Testis (tissue), 2 donors: ENCODE measurements at regions not wholly inside any gene's neighbourhood (a gene's known extent, or its start where the extent isn't known, plus 50 kb on each side); places are given as distances from the start of the nearest gene placed in this dataset.

Experiments
- DNase-seq: peaks from one replicate; pipeline ENCODE4 v3.0.0-alpha.2; 2019
- H3K27ac ChIP-seq, 2 donors: fragments of 200-600 bp; sonication (generic); one replicate each; pipeline ENCODE4 v1.5.1; 2019
- H3K27me3 ChIP-seq: fragments of 200-600 bp; sonication (generic); one replicate; pipeline ENCODE4 v1.5.1; 2019
- H3K36me3 ChIP-seq: fragments of 200-600 bp; sonication (generic); one replicate; pipeline ENCODE4 v1.5.1; 2017; ENCODE audit warnings: low read depth; ENCODE audit errors: missing control alignments
- H3K4me1 ChIP-seq: fragments of 200-600 bp; sonication (generic); one replicate; pipeline ENCODE4 v1.5.1; 2019
- H3K4me3 ChIP-seq, 2 donors: fragments of 200-600 bp; sonication (generic); one replicate each; pipeline ENCODE4 v1.5.1; 2017 to 2019
- H3K9me3 ChIP-seq: fragments of 200-600 bp; sonication (generic); one replicate; pipeline ENCODE4 v1.5.1; 2017
- CTCF ChIP-seq, 3 experiments: fragments of 450-650 bp in 2 of 3; fragments of 200-600 bp in 1 of 3; sonication (generic) in 1 of 3; IDR thresholded peaks; one replicate each; pipeline ENCODE4 v1.5.1; 2016 to 2019; ENCODE audit warnings: antibody characterized with exemption in 3 of 3, mild to moderate bottlenecking in 2 of 3, moderate library complexity in 1 of 3
- POLR2A ChIP-seq: fragments of 450-650 bp; IDR thresholded peaks from one replicate; pipeline ENCODE4 v1.6.1; 2017; ENCODE audit warnings: antibody characterized with exemption, mild to moderate bottlenecking, moderate library complexity
- WGBS, 2 donors: methylation state at CpG; one replicate each; pipeline ENCODE4 v1.1.5; 2018; 5-methylcytosine and 5-hydroxymethylcytosine counted together
- intact Hi-C: fragments of 100-400 bp; cut with DNase I; formaldehyde crosslinking; loops from one replicate; pipeline ENCODE4 v1.15.1; 2023; ENCODE audit warnings: low total_unique reads

GRCh38 chr11:87974797-87975196 is 200.4 kb downstream of the RAB38 start:
- WGBS, 2 donors, result 60 to 71% methylated on average over 3 of the region's 3 CpGs
- H3K4me1 ChIP-seq, result no peaks in the 10 kb centered on the region
- no peak overlapping the region for H3K4me3 ChIP-seq
- intact Hi-C loops, result no loop called here
- no peak for TF ChIP-seq CTCF (IDR thresholded peaks at IDR 0.05)
- no peak for TF ChIP-seq POLR2A
- no peaks in the 10 kb centered on the region for H3K9me3 ChIP-seq
- no peaks in the 10 kb centered on the region for H3K27me3 ChIP-seq
- H3K36me3 ChIP-seq, result no peaks in the 10 kb centered on the region
- H3K27ac ChIP-seq, result no peak overlapping the region
- DNase-seq, result no peak

- intact Hi-C loops, result no loop called here
- WGBS, 2 donors, result 86 to 88% methylated on average over 4 of the region's 4 CpGs
- no peaks in the 10 kb centered on the region for H3K27me3 ChIP-seq
Measured at GRCh38 chr11:87972133-87972532, 203.1 kb downstream of the RAB38 start.

GRCh38 chr11:87971354-87971753 is 203.9 kb downstream of the RAB38 start:
- Histone ChIP-seq H3K27ac (no peak overlapping the region), H3K4me1 (no peaks in the 10 kb centered on the region), H3K36me3 (no peaks in the 10 kb centered on the region), H3K4me3 (no peak overlapping the region), H3K9me3 (no peaks in the 10 kb centered on the region), H3K27me3 (no peaks in the 10 kb centered on the region)
- TF ChIP-seq POLR2A, result no peak
- DNase-seq, result no peak
- 68 to 87% methylated on average over 2 of the region's 2 CpGs for WGBS, 2 donors
- intact Hi-C loops, result no loop called here

More at GRCh38 chr11:87972133-87972532, 203.1 kb downstream of the RAB38 start:
- no peak overlapping the region for H3K4me3 ChIP-seq
- no peaks in the 10 kb centered on the region for H3K36me3 ChIP-seq
- no peaks in the 10 kb centered on the region for H3K9me3 ChIP-seq
- no peaks in the 10 kb centered on the region for H3K4me1 ChIP-seq
- TF ChIP-seq POLR2A (no peak), CTCF (IDR thresholded peaks at IDR 0.05) (no peak)
- DNase-seq, result no peak
- no peak overlapping the region for H3K27ac ChIP-seq

GRCh38 chr11:87970762-87971161 is 204.5 kb downstream of the RAB38 start:
- DNase-seq, result no peak
- H3K27ac ChIP-seq, result no peak overlapping the region
- intact Hi-C loops, result no loop called here
- 86 to 87% methylated on average over 4 of the region's 4 CpGs for WGBS, 2 donors
- H3K4me1 ChIP-seq, result no peaks in the 10 kb centered on the region
- H3K9me3 ChIP-seq, result no peaks in the 10 kb centered on the region
- no peaks in the 10 kb centered on the region for H3K27me3 ChIP-seq
- no peak overlapping the region for H3K4me3 ChIP-seq
- H3K36me3 ChIP-seq, result no peaks in the 10 kb centered on the region
- TF ChIP-seq POLR2A (no peak), CTCF (IDR thresholded peaks at IDR 0.05) (no peak)

GRCh38 chr11:87967459-87967858 is 207.8 kb downstream of the RAB38 start:
- H3K36me3 ChIP-seq, result no peaks in the 10 kb centered on the region
- intact Hi-C loops, result no loop called here
- H3K27me3 ChIP-seq, result no peaks in the 10 kb centered on the region
- TF ChIP-seq POLR2A, result no peak
- TF ChIP-seq CTCF (IDR thresholded peaks at IDR 0.05), result no peak
- 86 to 95% methylated on average over 1 of the region's 1 CpG for WGBS, 2 donors
- H3K27ac ChIP-seq, result no peak overlapping the region
- no peaks in the 10 kb centered on the region for H3K9me3 ChIP-seq
- no peak overlapping the region for H3K4me3 ChIP-seq
- H3K4me1 ChIP-seq, result no peaks in the 10 kb centered on the region
- no peak for DNase-seq
